ENCODE measurements at regions not wholly inside any gene's neighbourhood (a gene's known extent, or its start where the extent isn't known, plus 50 kb on each side); places are given as distances from the start of the nearest gene placed in this dataset.

DNA sequence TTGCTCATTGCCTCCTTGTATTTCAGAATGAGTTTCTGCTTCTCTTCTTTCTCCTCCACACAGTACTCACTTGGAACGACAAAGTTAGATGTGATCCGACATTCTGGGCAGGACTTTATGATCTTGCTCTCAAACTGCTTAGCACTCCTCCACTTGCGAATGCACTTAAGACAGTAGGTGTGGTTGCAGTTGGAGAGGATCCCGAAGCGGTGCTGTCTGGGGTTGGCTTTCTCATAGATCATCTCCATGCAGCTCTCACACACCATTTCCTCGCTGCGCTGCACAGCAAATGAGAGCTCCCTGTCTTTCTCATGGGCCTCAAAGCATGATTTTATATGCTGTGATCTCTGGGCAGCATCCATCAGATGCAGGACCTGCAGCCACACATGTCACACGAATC, 245.7 kb downstream of the C12orf50 start:
- Histone ChIP-seq H3K36me3 (ENCODE audit: insufficient read depth, low read length) (no peaks in the 10 kb centered on the region), H4K20me1 (ENCODE audit: insufficient read depth, low read length) (no peaks in the 10 kb centered on the region), H3K27ac (ENCODE audit: low read depth, low read length, poor library complexity, severe bottlenecking) (no peak overlapping the region), H3K27me3 (ENCODE audit: insufficient read depth, low read length) (no peaks in the 10 kb centered on the region), H3K79me2 (ENCODE audit: insufficient read depth, low read length) (no peaks in the 10 kb centered on the region), H3K4me3 (ENCODE audit: low read depth, low read length, poor library complexity, severe bottlenecking) (no peak overlapping the region), H3F3A (ENCODE audit: insufficient read depth, low read length) (no peaks in the 10 kb centered on the region), H3K9ac (ENCODE audit: low read length) (no peak overlapping the region), H3K4me2 (ENCODE audit: low read length) (no peak overlapping the region), H3K4me1 (ENCODE audit: insufficient read depth, low read length, severe bottlenecking) (no peaks in the 10 kb centered on the region), H3K9me3 (ENCODE audit: low read length) (no peaks in the 10 kb centered on the region), H2AFZ (ENCODE audit: low read length) (no peak overlapping the region), H3K9me2 (ENCODE audit: low read depth, low read length) (no peaks in the 10 kb centered on the region)
- TF ChIP-seq CTCF (IDR thresholded peaks at IDR 0.05; ENCODE audit: low read length) (no peak), EZH2 (IDR thresholded peaks at IDR 0.05; ENCODE audit: borderline replicate concordance, low read length) (no peak)

- Histone ChIP-seq H3K79me2 (ENCODE audit: insufficient read depth, low read length) (no peaks in the 10 kb centered on the region), H2AFZ (ENCODE audit: low read length) (no peak overlapping the region), H3K4me3 (ENCODE audit: low read depth, low read length, poor library complexity, severe bottlenecking) (no peak overlapping the region), H3K9ac (ENCODE audit: low read length) (no peak overlapping the region), H3K4me2 (ENCODE audit: low read length) (no peak overlapping the region), H3F3A (ENCODE audit: insufficient read depth, low read length) (no peaks in the 10 kb centered on the region), H4K20me1 (ENCODE audit: insufficient read depth, low read length) (no peaks in the 10 kb centered on the region), H3K27ac (ENCODE audit: low read depth, low read length, poor library complexity, severe bottlenecking) (no peak overlapping the region), H3K36me3 (ENCODE audit: insufficient read depth, low read length) (no peaks in the 10 kb centered on the region), H3K4me1 (ENCODE audit: insufficient read depth, low read length, severe bottlenecking) (no peaks in the 10 kb centered on the region), H3K27me3 (ENCODE audit: insufficient read depth, low read length) (no peaks in the 10 kb centered on the region), H3K9me3 (ENCODE audit: low read length) (no peaks in the 10 kb centered on the region), H3K9me2 (ENCODE audit: low read depth, low read length) (no peaks in the 10 kb centered on the region)
- TF ChIP-seq CTCF (IDR thresholded peaks at IDR 0.05; ENCODE audit: low read length): no peak
Observed at GRCh38 chr12:87782838-87783237, 246.4 kb downstream of the C12orf50 start.

- Histone ChIP-seq H2AFZ (ENCODE audit: low read length) (no peak overlapping the region), H3F3A (ENCODE audit: insufficient read depth, low read length) (no peaks in the 10 kb centered on the region), H3K27ac (ENCODE audit: low read depth, low read length, poor library complexity, severe bottlenecking) (no peak overlapping the region), H4K20me1 (ENCODE audit: insufficient read depth, low read length) (no peaks in the 10 kb centered on the region), H3K4me3 (ENCODE audit: low read depth, low read length, poor library complexity, severe bottlenecking) (no peak overlapping the region), H3K4me2 (ENCODE audit: low read length) (no peak overlapping the region), H3K36me3 (ENCODE audit: insufficient read depth, low read length) (no peaks in the 10 kb centered on the region), H3K27me3 (ENCODE audit: insufficient read depth, low read length) (no peaks in the 10 kb centered on the region), H3K9me2 (ENCODE audit: low read depth, low read length) (no peaks in the 10 kb centered on the region), H3K9me3 (ENCODE audit: low read length) (no peaks in the 10 kb centered on the region), H3K9ac (ENCODE audit: low read length) (no peak overlapping the region), H3K4me1 (ENCODE audit: insufficient read depth, low read length, severe bottlenecking) (no peaks in the 10 kb centered on the region), H3K79me2 (ENCODE audit: insufficient read depth, low read length) (no peaks in the 10 kb centered on the region)
- TF ChIP-seq EZH2 (IDR thresholded peaks at IDR 0.05; ENCODE audit: borderline replicate concordance, low read length) (no peak), CTCF (IDR thresholded peaks at IDR 0.05; ENCODE audit: low read length) (no peak)
Observed at GRCh38 chr12:87779858-87780498, 249.2 kb downstream of the C12orf50 start.

Measured in OCI-LY1 (cell line).